CD1c-positive myeloid dendritic cell (primary cell): ENCODE measurements at regions not wholly inside any gene's neighbourhood (a gene's known extent, or its start where the extent isn't known, plus 50 kb on each side); places are given as distances from the start of the nearest gene placed in this dataset.
"Not testable (repeated sequence)": the region's sequence is repeated elsewhere in the genome, so short reads cannot be mapped to it uniquely, and the experiment has no call there.

Source experiments
- DNase-seq: peaks from one replicate; pipeline ENCODE4 v3.0.0-alpha.2; 2016; ENCODE audit errors: extremely low spot score

GRCh38 chr5:164098531-164098930, 593.1 kb downstream of the MAT2B start:
- DNase-seq = no peak

- no peak for DNase-seq
These were observed 593.6 kb downstream of the MAT2B start for GRCh38 chr5:164098979-164099378.

- DNase-seq = no peak
These were observed 610.0 kb downstream of the MAT2B start for GRCh38 chr5:164115420-164115819.

GRCh38 chr5:164119806-164120447, 614.5 kb downstream of the MAT2B start:
- DNase-seq = no peak

GRCh38 chr5:164127527-164127926, 622.1 kb downstream of the MAT2B start:
- DNase-seq = no peak

GRCh38 chr5:164132358-164132757, 626.9 kb downstream of the MAT2B start:
- DNase-seq = no peak

- no peak for DNase-seq
These were observed 631.7 kb downstream of the MAT2B start for GRCh38 chr5:164137095-164137494.

- DNase-seq = no peak
These were observed 634.0 kb downstream of the MAT2B start for GRCh38 chr5:164139423-164139822.

- DNase-seq = no peak
These were observed 640.0 kb downstream of the MAT2B start for GRCh38 chr5:164145458-164145857.

- no peak for DNase-seq
These were observed 640.8 kb downstream of the MAT2B start for GRCh38 chr5:164146223-164146622.

- DNase-seq = no peak
These were observed 642.9 kb downstream of the MAT2B start for GRCh38 chr5:164148292-164148691.

- DNase-seq = not testable (repeated sequence)
These were observed 647.1 kb downstream of the MAT2B start for GRCh38 chr5:164152539-164152938.

GRCh38 chr5:164153469-164154172, 648.2 kb downstream of the MAT2B start:
- no peak for DNase-seq

- DNase-seq = no peak
These were observed 665.4 kb downstream of the MAT2B start for GRCh38 chr5:164170814-164171213.

- no peak for DNase-seq
These were observed 669.7 kb downstream of the MAT2B start for GRCh38 chr5:164175083-164175482.

- DNase-seq = no peak
These were observed 674.0 kb downstream of the MAT2B start for GRCh38 chr5:164179406-164179805.

- no peak for DNase-seq
These were observed 676.2 kb downstream of the MAT2B start for GRCh38 chr5:164181604-164182003.

- no peak for DNase-seq
These were observed 678.7 kb downstream of the MAT2B start for GRCh38 chr5:164184158-164184557.

- DNase-seq = no peak
These were observed 679.6 kb downstream of the MAT2B start for GRCh38 chr5:164185000-164185399.

- no peak for DNase-seq
These were observed 681.1 kb downstream of the MAT2B start for GRCh38 chr5:164186550-164186949.

GRCh38 chr5:164187785-164188184, 682.4 kb downstream of the MAT2B start:
- DNase-seq = no peak

GRCh38 chr5:164188733-164189148, 683.3 kb downstream of the MAT2B start:
- no peak for DNase-seq

GRCh38 chr5:164191240-164191639, 685.8 kb downstream of the MAT2B start:
- DNase-seq = no peak

- DNase-seq = no peak
These were observed 696.9 kb downstream of the MAT2B start for GRCh38 chr5:164202338-164202737.
